A549 (cell line): ENCODE measurements at regions not wholly inside any gene's neighbourhood (a gene's known extent, or its start where the extent isn't known, plus 50 kb on each side); places are given as distances from the start of the nearest gene placed in this dataset.

Experiments used
- ATAC-seq, 2 experiments: fragments of 200-7000 bp in 1 of 2; fragments of >200 bp in 1 of 2; cut with Nextera tagmentation in 1 of 2; cut with Tn5 transposase in 1 of 2; 3 replicates each; pipeline versions ENCODE4 v1.8.0 to v1.9.1; 2018 to 2020; ENCODE audit warnings: mild to moderate bottlenecking in 1 of 2, moderate library complexity in 1 of 2
- CTCF ChIA-PET: fragments of 300-600 bp; sonication (Branson Sonifier 250); formaldehyde crosslinking; extraction: SDS; loops from one replicate; lab custom pipeline; 2021; ENCODE audit warnings: antibody characterized with exemption, inconsistent platforms; lab: Yijun Ruan, JAX
- POLR2A ChIA-PET: fragments of 350-600 bp; formaldehyde crosslinking; extraction: SDS; loops from one replicate; lab custom pipeline; 2021; ENCODE audit warnings: antibody characterized with exemption, inconsistent platforms; lab: Yijun Ruan, JAX
- DNase-seq, 2 experiments: peaks; one replicate each; pipeline versions ENCODE4 v3.0.0 to v3.0.0-alpha.2; 2011 to 2016; ENCODE audit warnings: low read depth in 1 of 2, low spot score in 1 of 2
- FAIRE-seq: peaks from 2 replicates; lab custom pipeline; 2011; peaks lifted over from hg19 to GRCh38; lab: Jason Lieb, UNC
- H3K27ac ChIP-seq, 2 experiments: fragments of >200 bp; sonication (Bioruptor Twin); formaldehyde crosslinking; 3 replicates each; pipeline ENCODE4 v1.5.1; 2016 to 2017
- H3K4me1 ChIP-seq: fragments of >200 bp; sonication (Bioruptor Twin); formaldehyde crosslinking; 3 replicates; pipeline ENCODE4 v1.6.1; 2016
- H3K4me2 ChIP-seq: fragments of >200 bp; sonication (Bioruptor Twin); formaldehyde crosslinking; 3 replicates; pipeline ENCODE4 v1.6.1; 2016
- H3K4me3 ChIP-seq: fragments of >200 bp; sonication (Bioruptor Twin); formaldehyde crosslinking; 3 replicates; pipeline ENCODE4 v1.5.1; 2016
- H3K9me3 ChIP-seq: fragments of >200 bp; sonication (Bioruptor Twin); formaldehyde crosslinking; 3 replicates; pipeline ENCODE4 v1.6.1; 2016
- CBX8 ChIP-seq: fragments of 200-600 bp; sonication (generic); IDR thresholded peaks from 2 replicates; pipeline ENCODE4 v1.6.1; 2016
- CHD2 ChIP-seq: fragments of 150-350 bp; IDR thresholded peaks from 2 replicates; pipeline ENCODE4 v1.6.1; 2014; ENCODE audit warnings: low read length; ENCODE audit not compliant: partially characterized antibody
- EHF ChIP-seq: fragments of 250-450 bp; sonication (Bioruptor Pico); IDR thresholded peaks from 2 replicates; pipeline ENCODE4 v1.5.0; 2020; ENCODE audit warnings: mild to moderate bottlenecking
- EP300 ChIP-seq, 2 experiments: fragments of >200 bp; sonication (Bioruptor Twin); formaldehyde crosslinking; IDR thresholded peaks; 2 replicates in 1 of 2; 3 replicates in 1 of 2; pipeline ENCODE4 v1.6.1; 2016 to 2017
- ESRRA ChIP-seq: fragments of 150-350 bp; IDR thresholded peaks from 2 replicates; pipeline ENCODE4 v1.6.1; 2014; ENCODE audit warnings: mild to moderate bottlenecking, low read length, borderline replicate concordance
- FOSB ChIP-seq: fragments of 250-450 bp; sonication (Bioruptor Pico); IDR thresholded peaks from 2 replicates; pipeline ENCODE4 v1.5.0; 2020; ENCODE audit warnings: mild to moderate bottlenecking, moderate library complexity
- FOSL2 ChIP-seq, 2 experiments: fragments of 450-650 bp in 1 of 2; fragments of >200 bp in 1 of 2; sonication (Bioruptor Twin) in 1 of 2; formaldehyde crosslinking; IDR thresholded peaks; 2 replicates each; pipeline versions ENCODE4 v1.5.0 to v1.6.1; 2016 to 2020; ENCODE audit warnings: mild to moderate bottlenecking in 1 of 2, moderate library complexity in 1 of 2
- GATA3 ChIP-seq: IDR thresholded peaks from 2 replicates; pipeline ENCODE4 v1.6.1; 2012; ENCODE audit warnings: borderline replicate concordance
- HOXB5 ChIP-seq: fragments of 250-450 bp; sonication (Bioruptor Pico); IDR thresholded peaks from 2 replicates; pipeline ENCODE4 v1.5.0; 2020; ENCODE audit warnings: mild to moderate bottlenecking, moderate library complexity
- MAZ ChIP-seq: fragments of 150-350 bp; IDR thresholded peaks from 2 replicates; pipeline ENCODE4 v1.6.1; 2014; ENCODE audit warnings: antibody characterized with exemption, low read depth, low read length, borderline replicate concordance
- MYC ChIP-seq: IDR thresholded peaks from 2 replicates; pipeline ENCODE4 v1.6.1; 2012; ENCODE audit warnings: mild to moderate bottlenecking, inconsistent platforms, low read length, improper control_type of control experiment, borderline replicate concordance
- NPAS2 ChIP-seq: fragments of 250-450 bp; sonication (Bioruptor Pico); IDR thresholded peaks from 2 replicates; pipeline ENCODE4 v1.8.0; 2022; ENCODE audit warnings: mild to moderate bottlenecking, moderate library complexity, borderline replicate concordance
- NR3C1 ChIP-seq: fragments of >200 bp; sonication (Bioruptor Twin); formaldehyde crosslinking; IDR thresholded peaks from 3 replicates; pipeline ENCODE4 v1.6.1; 2017
- PHF8 ChIP-seq: fragments of 200-600 bp; sonication (generic); IDR thresholded peaks from 2 replicates; pipeline ENCODE4 v1.6.1; 2016; ENCODE audit warnings: low read depth, mild to moderate bottlenecking, antibody characterized with exemption, moderate library complexity, borderline replicate concordance
- POLR2A ChIP-seq: IDR thresholded peaks from 2 replicates; pipeline ENCODE4 v1.6.1; 2012; ENCODE audit warnings: mild to moderate bottlenecking, low read length
- RAD21 ChIP-seq, 2 experiments: fragments of >200 bp in 1 of 2; sonication (Bioruptor Twin) in 1 of 2; formaldehyde crosslinking in 1 of 2; IDR thresholded peaks in 1 of 2; conservative IDR thresholded peaks in 1 of 2; 2 replicates in 1 of 2; 3 replicates in 1 of 2; pipeline ENCODE4 v1.6.1; 2012 to 2018; ENCODE audit warnings: inconsistent platforms in 1 of 2
- RCOR1 ChIP-seq: fragments of 150-350 bp; IDR thresholded peaks from 2 replicates; pipeline ENCODE4 v1.6.1; 2014; ENCODE audit warnings: antibody characterized with exemption, low read length, low read depth
- RFX5 ChIP-seq: fragments of 450-650 bp; IDR thresholded peaks from 2 replicates; pipeline ENCODE4 v1.7.1; 2014; ENCODE audit warnings: antibody characterized with exemption, mild to moderate bottlenecking, moderate library complexity
- RNF2 ChIP-seq: fragments of 200-600 bp; sonication (generic); IDR thresholded peaks from 2 replicates; pipeline ENCODE4 v1.6.1; 2016; ENCODE audit warnings: low read depth, mild to moderate bottlenecking, antibody characterized with exemption, moderate library complexity, borderline replicate concordance
- SREBF2 ChIP-seq: fragments of 450-650 bp; IDR thresholded peaks from 2 replicates; pipeline ENCODE4 v1.6.1; 2014; ENCODE audit warnings: mild to moderate bottlenecking, moderate library complexity
- TFCP2L1 ChIP-seq: fragments of 250-450 bp; sonication (Bioruptor Pico); IDR thresholded peaks from 2 replicates; pipeline ENCODE4 v1.5.0; 2021; ENCODE audit warnings: mild to moderate bottlenecking
- WGBS: methylation state at CpG from one replicate; pipeline ENCODE4 v1.1.6; 2017; ENCODE audit errors: missing lambda C conversion rate; 5-methylcytosine and 5-hydroxymethylcytosine counted together
- TF ChIP-seq, protein P1 (sequence below): IDR thresholded peaks from 2 replicates; pipeline ENCODE4 v1.6.1; 2012
- TF ChIP-seq, protein P2 (sequence below): fragments of 250-450 bp; sonication (Bioruptor Pico); IDR thresholded peaks from 2 replicates; pipeline ENCODE4 v1.5.0; 2020; ENCODE audit warnings: low read depth, mild to moderate bottlenecking, moderate library complexity
- TF ChIP-seq, protein P3 (sequence below): fragments of >200 bp; sonication (Bioruptor Twin); formaldehyde crosslinking; IDR thresholded peaks from 2 replicates; pipeline ENCODE4 v1.6.1; 2016
- TF ChIP-seq, protein P4 (sequence below): fragments of 250-450 bp; sonication (Bioruptor Pico); IDR thresholded peaks from 2 replicates; pipeline ENCODE4 v1.5.0; 2021; ENCODE audit warnings: mild to moderate bottlenecking, moderate library complexity, borderline replicate concordance

DNA sequence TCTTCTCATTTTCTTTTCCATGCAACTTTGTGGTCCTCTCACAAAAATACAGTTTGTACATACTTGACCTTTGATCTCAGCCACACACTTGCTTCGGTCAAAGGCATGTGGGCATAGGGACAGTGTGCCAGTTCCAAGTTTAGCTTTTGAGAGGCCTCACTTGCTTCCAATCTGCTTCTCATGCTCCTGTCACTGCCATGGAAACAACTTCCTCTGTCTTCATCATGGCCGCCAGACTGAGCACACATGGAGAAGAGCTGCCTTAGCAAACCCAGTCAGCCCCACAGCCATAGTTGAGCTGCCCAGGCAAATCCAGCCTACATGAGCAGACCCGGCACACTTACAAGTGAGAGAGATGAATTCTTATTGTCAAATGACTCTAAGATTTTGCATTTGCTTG lies 138.2 kb upstream of the TUSC1 start:
- H3K27ac ChIP-seq = no peak overlapping the region
- ChIA-PET POLR2A (no interaction called here), CTCF (no interaction called here)
- WGBS = 44% methylated on average over 3 of the region's 3 CpGs
- DNase-seq (no peak), FAIRE-seq (no peak), ATAC-seq (no peak)
- no peaks in the 10 kb centered on the region for H3K4me1 ChIP-seq
- H3K9me3 ChIP-seq = no peaks in the 10 kb centered on the region
- H3K4me2 ChIP-seq = no peak overlapping the region
- TF ChIP-seq CHD2 (no peak), CBX8 (no peak), HOXB5 (CRISPR knock-in tag) (no peak), RFX5 (no peak), FOSL2 (IDR thresholded peaks at IDR 0.05) (no peak), FOSL2 (CRISPR knock-in tag; IDR thresholded peaks at IDR 0.05) (no peak), EHF (CRISPR knock-in tag) (no peak), GATA3 (no peak), RAD21 (conservative IDR thresholded peaks at IDR 0.05 in 1 of 2, IDR thresholded peaks at IDR 0.05 in 1 of 2) (no peak), RNF2 (no peak), EP300 (IDR thresholded peaks at IDR 0.05) (no peak), FOSB (no peak), SREBF2 (no peak), MAZ (no peak), NR3C1 (no peak), RCOR1 (no peak), NPAS2 (CRISPR knock-in tag) (no peak), ESRRA (no peak), PHF8 (no peak)
- TF ChIP-seq, protein P1, sequence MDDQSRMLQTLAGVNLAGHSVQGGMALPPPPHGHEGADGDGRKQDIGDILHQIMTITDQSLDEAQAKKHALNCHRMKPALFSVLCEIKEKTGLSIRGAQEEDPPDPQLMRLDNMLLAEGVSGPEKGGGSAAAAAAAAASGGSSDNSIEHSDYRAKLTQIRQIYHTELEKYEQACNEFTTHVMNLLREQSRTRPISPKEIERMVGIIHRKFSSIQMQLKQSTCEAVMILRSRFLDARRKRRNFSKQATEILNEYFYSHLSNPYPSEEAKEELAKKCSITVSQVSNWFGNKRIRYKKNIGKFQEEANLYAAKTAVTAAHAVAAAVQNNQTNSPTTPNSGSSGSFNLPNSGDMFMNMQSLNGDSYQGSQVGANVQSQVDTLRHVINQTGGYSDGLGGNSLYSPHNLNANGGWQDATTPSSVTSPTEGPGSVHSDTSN = no peak
- TF ChIP-seq, protein P2, sequence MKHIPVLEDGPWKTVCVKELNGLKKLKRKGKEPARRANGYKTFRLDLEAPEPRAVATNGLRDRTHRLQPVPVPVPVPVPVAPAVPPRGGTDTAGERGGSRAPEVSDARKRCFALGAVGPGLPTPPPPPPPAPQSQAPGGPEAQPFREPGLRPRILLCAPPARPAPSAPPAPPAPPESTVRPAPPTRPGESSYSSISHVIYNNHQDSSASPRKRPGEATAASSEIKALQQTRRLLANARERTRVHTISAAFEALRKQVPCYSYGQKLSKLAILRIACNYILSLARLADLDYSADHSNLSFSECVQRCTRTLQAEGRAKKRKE = no peak
- H3K4me3 ChIP-seq = no peak overlapping the region

DNA sequence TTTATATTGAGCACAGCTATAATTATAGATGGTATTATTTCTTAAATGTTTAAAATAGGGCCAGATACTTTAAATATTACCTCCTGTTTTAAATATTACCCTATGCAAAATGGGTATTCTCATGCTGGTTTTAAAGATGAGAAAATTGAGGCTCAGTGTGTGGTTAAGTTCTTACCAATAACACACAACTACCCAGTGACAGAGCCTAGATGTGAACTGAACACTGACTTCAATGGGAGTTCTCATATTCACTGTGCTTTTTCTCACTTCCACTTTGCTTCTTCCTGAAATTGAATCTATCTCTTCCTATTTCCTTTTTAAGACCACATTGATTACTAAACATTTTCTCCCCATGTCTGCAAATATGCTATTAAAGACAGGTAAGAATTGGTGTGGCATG lies 135.8 kb upstream of the TUSC1 start:
- Histone ChIP-seq H3K27ac (no peak overlapping the region), H3K9me3 (no peaks in the 10 kb centered on the region; the same call in 2 of the 3 replicates), H3K4me3 (no peak overlapping the region), H3K4me2 (no peak overlapping the region), H3K4me1 (no peaks in the 10 kb centered on the region)
- ChIA-PET POLR2A (no interaction called here), CTCF (no interaction called here)
- no peak for FAIRE-seq
- DNase-seq = no peak
- TF ChIP-seq TFCP2L1 (CRISPR knock-in tag) (no peak), CBX8 (no peak), MYC (no peak), POLR2A (no peak)
- TF ChIP-seq, protein P3, sequence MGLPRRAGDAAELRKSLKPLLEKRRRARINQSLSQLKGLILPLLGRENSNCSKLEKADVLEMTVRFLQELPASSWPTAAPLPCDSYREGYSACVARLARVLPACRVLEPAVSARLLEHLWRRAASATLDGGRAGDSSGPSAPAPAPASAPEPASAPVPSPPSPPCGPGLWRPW = no peak
- TF ChIP-seq, protein P4, sequence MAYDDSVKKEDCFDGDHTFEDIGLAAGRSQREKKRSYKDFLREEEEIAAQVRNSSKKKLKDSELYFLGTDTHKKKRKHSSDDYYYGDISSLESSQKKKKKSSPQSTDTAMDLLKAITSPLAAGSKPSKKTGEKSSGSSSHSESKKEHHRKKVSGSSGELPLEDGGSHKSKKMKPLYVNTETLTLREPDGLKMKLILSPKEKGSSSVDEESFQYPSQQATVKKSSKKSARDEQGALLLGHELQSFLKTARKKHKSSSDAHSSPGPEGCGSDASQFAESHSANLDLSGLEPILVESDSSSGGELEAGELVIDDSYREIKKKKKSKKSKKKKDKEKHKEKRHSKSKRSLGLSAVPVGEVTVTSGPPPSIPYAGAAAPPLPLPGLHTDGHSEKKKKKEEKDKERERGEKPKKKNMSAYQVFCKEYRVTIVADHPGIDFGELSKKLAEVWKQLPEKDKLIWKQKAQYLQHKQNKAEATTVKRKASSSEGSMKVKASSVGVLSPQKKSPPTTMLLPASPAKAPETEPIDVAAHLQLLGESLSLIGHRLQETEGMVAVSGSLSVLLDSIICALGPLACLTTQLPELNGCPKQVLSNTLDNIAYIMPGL = no peak
- ATAC-seq = no peak
